AG04450 (cell line): ENCODE measurements at regions not wholly inside any gene's neighbourhood (a gene's known extent, or its start where the extent isn't known, plus 50 kb on each side); places are given as distances from the start of the nearest gene placed in this dataset.

Experiments
- CTCF ChIA-PET: fragments of 300-600, 350-600 bp; formaldehyde crosslinking; extraction: SDS; loops from one replicate; lab custom pipeline; 2022; ENCODE audit warnings: antibody characterized with exemption, inconsistent platforms; lab: Charles Lee
- POLR2A ChIA-PET: fragments of 350-600 bp; formaldehyde crosslinking; extraction: SDS; loops from one replicate; lab custom pipeline; 2021; ENCODE audit warnings: antibody characterized with exemption, inconsistent platforms; lab: Yijun Ruan, JAX
- DNase-seq: peaks from one replicate; pipeline ENCODE4 v3.0.0-alpha.2; 2011; ENCODE audit warnings: low read depth, low spot score
- H3K27ac ChIP-seq: one replicate; pipeline ENCODE4 v1.5.1; 2012; ENCODE audit warnings: low read depth, low read length, control low read depth
- H3K27me3 ChIP-seq: one replicate; pipeline ENCODE4 v1.6.0; 2012; ENCODE audit warnings: low read length; ENCODE audit not compliant: control insufficient read depth, insufficient read depth
- H3K4me3 ChIP-seq: 2 replicates; pipeline ENCODE4 v1.5.1; 2011; ENCODE audit warnings: mild to moderate bottlenecking, low read depth, low read length, control low read depth
- H3K9me3 ChIP-seq: 2 replicates; pipeline ENCODE4 v1.5.1; 2012; ENCODE audit warnings: low read length; ENCODE audit not compliant: control insufficient read depth, insufficient read depth
- TF ChIP-seq, protein P1 (sequence below): IDR thresholded peaks from 2 replicates; pipeline ENCODE4 v1.5.1; 2011; ENCODE audit warnings: low read depth, low read length, control low read depth, inconsistent platforms

DNA sequence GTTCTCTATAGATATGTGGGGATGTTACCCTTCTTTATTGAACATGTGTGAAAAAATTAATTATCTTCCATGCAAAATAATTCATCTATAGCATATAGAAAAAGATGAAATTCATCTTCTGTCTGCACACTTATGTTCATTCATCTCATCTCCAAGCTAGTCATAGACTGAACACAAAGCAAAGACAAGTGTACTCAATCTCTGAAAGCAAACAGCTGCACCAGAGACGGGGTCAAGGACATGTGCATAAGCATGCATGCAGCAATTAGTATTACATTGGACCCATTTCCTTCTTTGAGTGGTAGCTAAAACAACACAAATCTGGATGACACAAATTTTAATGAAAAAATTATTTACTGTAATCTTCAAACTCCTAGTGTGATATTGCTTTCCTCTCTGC, 547.0 kb upstream of the COX7C start:
- POLR2A ChIA-PET: no interaction called here
- DNase-seq: no peak
- CTCF ChIA-PET: no interaction called here
- Histone ChIP-seq H3K27ac (no peak overlapping the region), H3K4me3 (no peak overlapping the region), H3K9me3 (no peaks in the 10 kb centered on the region), H3K27me3 (no peaks in the 10 kb centered on the region)
- TF ChIP-seq, protein P1, sequence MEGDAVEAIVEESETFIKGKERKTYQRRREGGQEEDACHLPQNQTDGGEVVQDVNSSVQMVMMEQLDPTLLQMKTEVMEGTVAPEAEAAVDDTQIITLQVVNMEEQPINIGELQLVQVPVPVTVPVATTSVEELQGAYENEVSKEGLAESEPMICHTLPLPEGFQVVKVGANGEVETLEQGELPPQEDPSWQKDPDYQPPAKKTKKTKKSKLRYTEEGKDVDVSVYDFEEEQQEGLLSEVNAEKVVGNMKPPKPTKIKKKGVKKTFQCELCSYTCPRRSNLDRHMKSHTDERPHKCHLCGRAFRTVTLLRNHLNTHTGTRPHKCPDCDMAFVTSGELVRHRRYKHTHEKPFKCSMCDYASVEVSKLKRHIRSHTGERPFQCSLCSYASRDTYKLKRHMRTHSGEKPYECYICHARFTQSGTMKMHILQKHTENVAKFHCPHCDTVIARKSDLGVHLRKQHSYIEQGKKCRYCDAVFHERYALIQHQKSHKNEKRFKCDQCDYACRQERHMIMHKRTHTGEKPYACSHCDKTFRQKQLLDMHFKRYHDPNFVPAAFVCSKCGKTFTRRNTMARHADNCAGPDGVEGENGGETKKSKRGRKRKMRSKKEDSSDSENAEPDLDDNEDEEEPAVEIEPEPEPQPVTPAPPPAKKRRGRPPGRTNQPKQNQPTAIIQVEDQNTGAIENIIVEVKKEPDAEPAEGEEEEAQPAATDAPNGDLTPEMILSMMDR: no peak

DNA sequence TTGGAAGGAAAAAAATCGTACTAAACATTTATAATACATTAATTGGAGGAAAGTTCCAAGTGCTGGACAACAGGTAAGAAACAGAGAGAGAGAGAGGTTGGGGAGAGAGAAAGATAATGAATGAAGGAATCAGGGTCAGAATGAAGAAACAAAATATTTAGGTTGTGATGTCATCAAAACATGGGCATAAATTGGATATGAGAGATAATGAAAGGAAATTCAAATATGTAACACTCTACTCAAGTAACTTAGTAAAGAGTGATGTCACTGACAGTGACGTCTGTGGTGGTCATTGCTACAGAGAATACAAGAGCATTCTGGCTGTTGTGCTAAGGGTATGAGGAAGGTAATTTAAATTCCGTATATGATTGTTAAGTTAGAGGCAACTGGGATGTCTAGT, 543.4 kb upstream of the COX7C start:
- H3K27me3 ChIP-seq: no peaks in the 10 kb centered on the region
- TF ChIP-seq, protein P1: no peak
- no peaks in the 10 kb centered on the region for H3K9me3 ChIP-seq
- no peak overlapping the region for H3K4me3 ChIP-seq
- ChIA-PET POLR2A (no interaction called here), CTCF (no interaction called here)
- no peak for DNase-seq
- H3K27ac ChIP-seq: no peak overlapping the region

DNA sequence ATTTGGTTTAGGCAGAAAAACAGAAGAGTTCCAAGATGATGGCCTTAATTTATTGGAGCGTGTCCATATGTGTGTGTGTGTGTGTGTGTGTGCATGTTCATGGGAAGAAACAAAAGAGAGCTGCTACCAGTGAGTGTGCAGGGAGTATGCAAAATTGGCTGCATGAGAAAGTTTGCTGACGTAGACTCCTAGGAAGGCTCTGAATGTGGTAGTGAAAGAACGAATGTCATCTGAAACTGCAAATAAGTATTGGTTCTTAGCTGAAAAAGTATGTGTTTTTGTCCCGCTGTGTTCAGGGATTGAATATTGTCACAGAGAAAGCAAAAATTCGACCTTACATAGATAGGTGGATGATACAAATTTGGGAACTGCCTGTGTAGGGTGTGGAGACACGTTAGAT, 542.6 kb upstream of the COX7C start:
- CTCF ChIA-PET: no interaction called here
- TF ChIP-seq, protein P1: no peak
- Histone ChIP-seq H3K27me3 (no peaks in the 10 kb centered on the region), H3K9me3 (no peaks in the 10 kb centered on the region), H3K27ac (no peak overlapping the region), H3K4me3 (no peak overlapping the region)
- POLR2A ChIA-PET: no interaction called here
- no peak for DNase-seq

DNA sequence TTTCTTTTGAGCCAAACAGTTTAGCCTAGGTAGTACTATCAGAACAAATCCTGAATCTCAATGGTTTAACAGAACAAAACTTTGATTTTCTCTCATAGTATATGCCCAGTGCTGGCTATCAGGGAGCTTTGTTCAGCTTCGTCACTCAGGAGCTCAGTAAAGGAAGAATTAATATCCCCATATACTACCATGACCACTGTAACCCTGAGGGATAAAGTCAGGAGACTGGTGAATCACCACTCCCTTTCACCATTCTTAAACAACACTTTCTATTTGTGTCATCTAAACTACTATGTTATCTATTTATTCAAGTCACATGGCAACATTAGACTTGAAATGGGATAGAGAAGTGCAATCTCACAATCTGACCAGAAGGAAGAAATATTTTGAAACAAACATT, 522.6 kb upstream of the COX7C start:
- H3K27ac ChIP-seq: no peak overlapping the region
- H3K4me3 ChIP-seq: no peak overlapping the region
- no peak for DNase-seq
- peaks cover 6% of the 10 kb centered on the region for H3K9me3 ChIP-seq
- H3K27me3 ChIP-seq: no peaks in the 10 kb centered on the region
- ChIA-PET POLR2A (no interaction called here), CTCF (no interaction called here)
- TF ChIP-seq, protein P1: no peak

DNA sequence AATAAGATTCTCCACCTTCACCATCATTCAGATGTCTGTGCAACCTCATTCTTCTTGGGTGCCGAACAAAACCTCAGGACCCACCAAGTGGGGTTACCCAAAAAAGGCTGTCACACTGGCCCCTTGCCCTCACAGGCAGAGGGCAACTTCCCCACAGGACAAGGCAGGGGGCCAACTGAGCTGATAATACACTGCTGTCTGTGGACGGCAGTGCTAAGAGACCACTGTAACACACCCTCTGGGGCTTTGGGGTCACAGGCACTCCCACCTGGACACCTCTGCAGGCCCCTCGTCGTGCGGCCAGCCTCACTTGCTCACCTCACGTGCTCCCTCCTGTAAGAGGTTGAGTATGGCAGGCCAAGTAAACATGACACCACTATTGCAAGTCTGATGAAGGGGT, 515.8 kb upstream of the COX7C start:
- Histone ChIP-seq H3K27me3 (no peaks in the 10 kb centered on the region), H3K27ac (no peak overlapping the region), H3K4me3 (no peak overlapping the region), H3K9me3 (peaks cover 5% of the 10 kb centered on the region; the same call in 1 of the 2 replicates)
- no peak for DNase-seq
- TF ChIP-seq, protein P1: no peak
- POLR2A ChIA-PET: no interaction called here
- CTCF ChIA-PET: no interaction called here
